ENCODE measurements at regions not wholly inside any gene's neighbourhood (a gene's known extent, or its start where the extent isn't known, plus 50 kb on each side); places are given as distances from the start of the nearest gene placed in this dataset.

DNA sequence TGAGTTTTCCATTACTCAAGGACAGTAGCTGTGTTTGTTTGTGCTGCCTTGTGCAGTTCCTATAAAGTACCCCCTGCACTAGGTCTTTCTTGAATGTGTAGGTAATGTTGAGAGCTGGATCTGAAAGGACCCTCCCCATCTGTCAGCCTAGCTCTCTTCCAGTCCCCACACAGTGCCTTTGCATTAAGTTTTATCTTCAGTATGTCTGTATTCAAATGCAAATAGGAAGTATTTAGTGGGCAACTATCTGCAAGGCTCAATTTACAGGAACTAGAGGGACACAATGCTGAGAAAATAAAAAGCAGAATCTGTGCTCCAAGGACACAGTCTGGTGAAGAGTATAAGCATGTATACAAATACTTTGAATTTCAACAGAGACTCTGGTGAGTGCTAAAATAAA is 558.5 kb downstream of the RFC3 start:
- H3K27ac ChIP-seq (ENCODE audit: insufficient read depth, low read length) = no peak overlapping the region
- no peak overlapping the region for H2BK20ac ChIP-seq (ENCODE audit: low read depth, low read length)
- no peak overlapping the region for H3K4me3 ChIP-seq (ENCODE audit: insufficient read depth, low read depth, low read length)
- no peak overlapping the region for H2AK5ac ChIP-seq (ENCODE audit: low read depth, low read length)
- H4K8ac ChIP-seq (ENCODE audit: low read depth in 2 of 2, low read length in 2 of 2) = no peak overlapping the region
- no peak overlapping the region for H3K14ac ChIP-seq (replicated peaks; ENCODE audit: low read depth, low read length)
- H3K4ac ChIP-seq (ENCODE audit: low read depth, low read length) = no peak overlapping the region
- BruUV-seq (replicated peaks) = no TSS peak
- no peaks in the 10 kb centered on the region for H3K9me3 ChIP-seq (ENCODE audit: control insufficient read depth, insufficient read depth, low read length)
- no peak overlapping the region for H2BK15ac ChIP-seq (ENCODE audit: low read depth, low read length)
- H3K4me2 ChIP-seq (ENCODE audit: low read depth, low read length) = no peak overlapping the region
- H4K20me1 ChIP-seq (ENCODE audit: insufficient read depth, low read length) = no peaks in the 10 kb centered on the region
- H3K9ac ChIP-seq (ENCODE audit: low read depth, low read length) = no peak overlapping the region
- ATAC-seq (ENCODE audit: low read depth) (no peak), DNase-seq (no peak)
- TF ChIP-seq MAZ (IDR thresholded peaks at IDR 0.05; ENCODE audit: borderline replicate concordance, low read depth, low read length) (no peak), MXI1 (IDR thresholded peaks at IDR 0.05; ENCODE audit: borderline replicate concordance, low read depth, low read length) (no peak), CHD1 (IDR thresholded peaks at IDR 0.05; ENCODE audit: low read depth, low read length) (no peak), POLR2A (IDR thresholded peaks at IDR 0.05; ENCODE audit: low read depth, low read length) (no peak), SMC3 (IDR thresholded peaks at IDR 0.05; ENCODE audit: low read depth, low read length) (no peak), RAD21 (IDR thresholded peaks at IDR 0.05; ENCODE audit: low read length) (no peak), RFX5 (IDR thresholded peaks at IDR 0.05; ENCODE audit: low read depth, low read length) (no peak), CTCF (conservative IDR thresholded peaks at IDR 0.05; ENCODE audit: low read depth, low read length) (no peak), NFE2L2 (IDR thresholded peaks at IDR 0.05; ENCODE audit: low read depth, low read length) (no peak), BHLHE40 (IDR thresholded peaks at IDR 0.05; ENCODE audit: low read depth, low read length) (no peak), CEBPB (IDR thresholded peaks at IDR 0.05; ENCODE audit: low read depth, low read length) (no peak), RCOR1 (IDR thresholded peaks at IDR 0.05; ENCODE audit: insufficient replicate concordance, low read length) (no peak), FOS (IDR thresholded peaks at IDR 0.05; ENCODE audit: low read depth, low read length) (no peak), MAFK (IDR thresholded peaks at IDR 0.05; ENCODE audit: low read depth, low read length) (no peak)
- TF ChIP-seq, protein P1, sequence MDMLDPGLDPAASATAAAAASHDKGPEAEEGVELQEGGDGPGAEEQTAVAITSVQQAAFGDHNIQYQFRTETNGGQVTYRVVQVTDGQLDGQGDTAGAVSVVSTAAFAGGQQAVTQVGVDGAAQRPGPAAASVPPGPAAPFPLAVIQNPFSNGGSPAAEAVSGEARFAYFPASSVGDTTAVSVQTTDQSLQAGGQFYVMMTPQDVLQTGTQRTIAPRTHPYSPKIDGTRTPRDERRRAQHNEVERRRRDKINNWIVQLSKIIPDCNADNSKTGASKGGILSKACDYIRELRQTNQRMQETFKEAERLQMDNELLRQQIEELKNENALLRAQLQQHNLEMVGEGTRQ (IDR thresholded peaks at IDR 0.05; ENCODE audit: low read depth, low read length) = no peak
- TF ChIP-seq, protein P2, sequence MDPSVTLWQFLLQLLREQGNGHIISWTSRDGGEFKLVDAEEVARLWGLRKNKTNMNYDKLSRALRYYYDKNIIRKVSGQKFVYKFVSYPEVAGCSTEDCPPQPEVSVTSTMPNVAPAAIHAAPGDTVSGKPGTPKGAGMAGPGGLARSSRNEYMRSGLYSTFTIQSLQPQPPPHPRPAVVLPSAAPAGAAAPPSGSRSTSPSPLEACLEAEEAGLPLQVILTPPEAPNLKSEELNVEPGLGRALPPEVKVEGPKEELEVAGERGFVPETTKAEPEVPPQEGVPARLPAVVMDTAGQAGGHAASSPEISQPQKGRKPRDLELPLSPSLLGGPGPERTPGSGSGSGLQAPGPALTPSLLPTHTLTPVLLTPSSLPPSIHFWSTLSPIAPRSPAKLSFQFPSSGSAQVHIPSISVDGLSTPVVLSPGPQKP (IDR thresholded peaks at IDR 0.05; ENCODE audit: borderline replicate concordance, low read depth, low read length) = no peak
- H3K36me3 ChIP-seq (ENCODE audit: control insufficient read depth, insufficient read depth, low read length) = no peaks in the 10 kb centered on the region
- H4K5ac ChIP-seq (ENCODE audit: low read depth, low read length) = no peak overlapping the region
- POLR2A ChIA-PET (ENCODE audit: unreplicated experiment) = no interaction called here
- in situ Hi-C loops (cut with MboI; ENCODE audit: low sequenced_read_pairs) = no loop called here
- no peak overlapping the region for H4K91ac ChIP-seq (ENCODE audit: insufficient read depth, low read depth, low read length)
- H2AFZ ChIP-seq (replicated peaks; ENCODE audit: low read length, poor library complexity) = no peak overlapping the region
- H2AK9ac ChIP-seq (replicated peaks; ENCODE audit: low read depth, low read length, poor library complexity) = no peak overlapping the region
- H2BK120ac ChIP-seq (ENCODE audit: low read depth, low read length) = no peak overlapping the region
- CTCF ChIA-PET = no interaction called here
- intact Hi-C loops (cut with micrococcal nuclease) = no loop called here
- H3K9me1 ChIP-seq (ENCODE audit: insufficient read depth, low read length) = no peaks in the 10 kb centered on the region; the same call in 1 of the 2 replicates
- no peak overlapping the region for H2BK5ac ChIP-seq (ENCODE audit: low read depth, low read length, poor library complexity, severe bottlenecking)
- no peak overlapping the region for H3K23ac ChIP-seq (ENCODE audit: low read depth, low read length)
- H3K79me1 ChIP-seq (ENCODE audit: low read depth in 1 of 2, low read length in 2 of 2) = no peaks in the 10 kb centered on the region
- dilution Hi-C loops (cut with HindIII; ENCODE audit: low sequenced_read_pairs, unreplicated experiment) = no loop called here
- H3K4me1 ChIP-seq (ENCODE audit: control insufficient read depth, insufficient read depth, low read length) = no peaks in the 10 kb centered on the region
- H3K56ac ChIP-seq (ENCODE audit: extremely low read depth, insufficient read depth, low read length) = no peak overlapping the region
- no peaks in the 10 kb centered on the region for H3K27me3 ChIP-seq (ENCODE audit: control insufficient read depth, insufficient read depth, low read length)
- H3K18ac ChIP-seq (ENCODE audit: low read depth, low read length) = no peak overlapping the region

Data from IMR-90 (cell line).